ENCODE measurements at regions not wholly inside any gene's neighbourhood (a gene's known extent, or its start where the extent isn't known, plus 50 kb on each side); places are given as distances from the start of the nearest gene placed in this dataset.
"Not testable (repeated sequence)": the region's sequence is repeated elsewhere in the genome, so short reads cannot be mapped to it uniquely, and the experiment has no call there.

DNA sequence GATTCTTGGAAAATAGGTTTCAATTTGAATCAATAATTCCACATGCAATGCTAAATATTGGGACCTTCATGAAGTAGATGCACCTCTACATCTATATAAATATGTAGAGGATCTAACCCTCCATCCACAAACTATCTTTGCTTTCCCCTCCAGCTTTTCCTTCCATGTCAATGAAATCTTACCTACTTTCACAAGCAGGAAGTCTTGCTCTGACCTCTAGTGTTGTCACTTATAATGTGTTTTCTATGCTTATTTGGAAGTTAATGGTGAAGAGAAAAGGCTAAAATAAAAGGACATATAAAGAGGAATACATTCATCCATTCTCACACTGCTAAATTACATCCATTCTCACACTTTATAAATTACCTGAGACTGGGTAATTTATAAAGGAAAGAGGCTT lies 472.7 kb upstream of the DIAPH2 start:
- ChIA-PET POLR2A (no interaction called here), CTCF (ENCODE audit: low intra/inter-chr PET ratio, low total read pairs) (no interaction called here)
- no peak overlapping the region for H3K27ac ChIP-seq (ENCODE audit: extremely low read length, insufficient read depth, low read length)
- H2AFZ ChIP-seq (ENCODE audit: low read length), result no peak overlapping the region
- no peaks in the 10 kb centered on the region for H3K79me2 ChIP-seq (ENCODE audit: insufficient read depth, low read length)
- TF ChIP-seq ZNF367 (CRISPR knock-in tag; IDR thresholded peaks at IDR 0.05; ENCODE audit: borderline replicate concordance), result no peak
- H4K20me1 ChIP-seq (ENCODE audit: insufficient read depth, low read length), result no peaks in the 10 kb centered on the region
- no peaks in the 10 kb centered on the region; the same call in 1 of the 2 replicates for H3K9me3 ChIP-seq (ENCODE audit: low read length)
- FAIRE-seq (no peak), ATAC-seq (no peak), DNase-seq (ENCODE audit: low spot score) (no peak)
- BruUV-seq (replicated peaks), result no TSS peak
- in situ Hi-C loops (cut with HindIII; ENCODE audit: extremely low pct_ligation_motif_present, low pct_unique_long_range_greater_than_20kb), result no loop called here
- no peak overlapping the region for H3K9ac ChIP-seq (ENCODE audit: insufficient read depth, low read depth, low read length)
- intact Hi-C loops (cut with micrococcal nuclease; ENCODE audit: unreplicated experiment), result no loop called here
- H3K4me2 ChIP-seq (ENCODE audit: low read depth, low read length), result no peak overlapping the region
- no peaks in the 10 kb centered on the region for H3K4me1 ChIP-seq (ENCODE audit: insufficient read depth, low read length)
- H3K27me3 ChIP-seq (ENCODE audit: control insufficient read depth in 1 of 2, insufficient read depth in 2 of 2, low read length in 2 of 2), result no peaks in the 10 kb centered on the region
- H3K4me3 ChIP-seq (replicated peaks in 1 of 3; ENCODE audit: insufficient read depth in 1 of 3, low read depth in 2 of 3, low read length in 3 of 3), result no peak overlapping the region
- no peaks in the 10 kb centered on the region for H3K36me3 ChIP-seq (replicated peaks in 1 of 2; ENCODE audit: control insufficient read depth in 1 of 2, insufficient read depth in 2 of 2, low read length in 2 of 2)

DNA sequence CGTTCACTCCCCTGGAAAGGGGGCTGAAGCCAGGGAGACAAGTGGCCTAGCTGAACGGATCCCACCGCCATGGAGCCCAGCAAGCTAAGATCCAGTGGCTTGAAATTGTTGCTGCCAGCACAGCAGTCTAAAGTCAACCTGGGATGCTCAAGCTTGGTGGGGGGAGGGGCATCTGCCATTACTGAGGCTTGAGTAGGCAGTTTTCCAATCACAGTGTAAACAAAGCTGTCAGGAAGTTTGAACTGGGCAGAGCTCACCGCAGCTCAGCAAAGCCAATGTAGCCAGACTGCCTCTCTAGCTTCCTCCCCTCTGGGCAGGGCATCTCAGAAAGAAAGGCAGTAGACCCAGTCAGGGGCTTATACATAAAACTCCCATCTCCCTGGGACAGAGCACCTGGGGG lies 470.0 kb upstream of the DIAPH2 start:
- POLR2A ChIA-PET; FAIRE-seq; H3K4me1 ChIP-seq (ENCODE audit: insufficient read depth, low read length); H3K9me3 ChIP-seq (ENCODE audit: low read length); CTCF ChIA-PET (ENCODE audit: low intra/inter-chr PET ratio, low total read pairs); H3K27ac ChIP-seq (ENCODE audit: extremely low read length, insufficient read depth, low read length); H3K36me3 ChIP-seq (replicated peaks in 1 of 2; ENCODE audit: control insufficient read depth in 1 of 2, insufficient read depth in 2 of 2, low read length in 2 of 2); H3K4me3 ChIP-seq (replicated peaks in 1 of 3; ENCODE audit: insufficient read depth in 1 of 3, low read depth in 2 of 3, low read length in 3 of 3); H4K20me1 ChIP-seq (ENCODE audit: insufficient read depth, low read length); H2AFZ ChIP-seq (ENCODE audit: low read length); H3K79me2 ChIP-seq (ENCODE audit: insufficient read depth, low read length); H3K4me2 ChIP-seq (ENCODE audit: low read depth, low read length); BruUV-seq (replicated peaks); H3K27me3 ChIP-seq (ENCODE audit: control insufficient read depth in 1 of 2, insufficient read depth in 2 of 2, low read length in 2 of 2); intact Hi-C loops (cut with micrococcal nuclease; ENCODE audit: unreplicated experiment); H3K9ac ChIP-seq (ENCODE audit: insufficient read depth, low read depth, low read length); ATAC-seq; in situ Hi-C loops (cut with HindIII; ENCODE audit: extremely low pct_ligation_motif_present, low pct_unique_long_range_greater_than_20kb): not testable (repeated sequence)
- WGBS (ENCODE audit: low lambda C conversion rate), result 0% methylated on average over 1 of the region's 4 CpGs
- 0 out of 2 replicates have a peak, but pooled peaks have one; percentile 16 for TF ChIP-seq ZNF644 (CRISPR knock-in tag; IDR thresholded peaks at IDR 0.05; ENCODE audit: low read depth)
- TF ChIP-seq, protein P1, sequence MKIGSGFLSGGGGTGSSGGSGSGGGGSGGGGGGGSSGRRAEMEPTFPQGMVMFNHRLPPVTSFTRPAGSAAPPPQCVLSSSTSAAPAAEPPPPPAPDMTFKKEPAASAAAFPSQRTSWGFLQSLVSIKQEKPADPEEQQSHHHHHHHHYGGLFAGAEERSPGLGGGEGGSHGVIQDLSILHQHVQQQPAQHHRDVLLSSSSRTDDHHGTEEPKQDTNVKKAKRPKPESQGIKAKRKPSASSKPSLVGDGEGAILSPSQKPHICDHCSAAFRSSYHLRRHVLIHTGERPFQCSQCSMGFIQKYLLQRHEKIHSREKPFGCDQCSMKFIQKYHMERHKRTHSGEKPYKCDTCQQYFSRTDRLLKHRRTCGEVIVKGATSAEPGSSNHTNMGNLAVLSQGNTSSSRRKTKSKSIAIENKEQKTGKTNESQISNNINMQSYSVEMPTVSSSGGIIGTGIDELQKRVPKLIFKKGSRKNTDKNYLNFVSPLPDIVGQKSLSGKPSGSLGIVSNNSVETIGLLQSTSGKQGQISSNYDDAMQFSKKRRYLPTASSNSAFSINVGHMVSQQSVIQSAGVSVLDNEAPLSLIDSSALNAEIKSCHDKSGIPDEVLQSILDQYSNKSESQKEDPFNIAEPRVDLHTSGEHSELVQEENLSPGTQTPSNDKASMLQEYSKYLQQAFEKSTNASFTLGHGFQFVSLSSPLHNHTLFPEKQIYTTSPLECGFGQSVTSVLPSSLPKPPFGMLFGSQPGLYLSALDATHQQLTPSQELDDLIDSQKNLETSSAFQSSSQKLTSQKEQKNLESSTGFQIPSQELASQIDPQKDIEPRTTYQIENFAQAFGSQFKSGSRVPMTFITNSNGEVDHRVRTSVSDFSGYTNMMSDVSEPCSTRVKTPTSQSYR (CRISPR knock-in tag; IDR thresholded peaks at IDR 0.05; ENCODE audit: borderline replicate concordance), result peak; percentile 87
- TF ChIP-seq FOXA3 (CRISPR knock-in tag; IDR thresholded peaks at IDR 0.05), result 0 out of 2 replicates have a peak, but pooled peaks have one; percentile 18
- DNase-seq (ENCODE audit: low spot score), result peak; percentile 1

Measured in HepG2 (cell line).